Parathyroid adenoma (tissue), 2 donors: ENCODE measurements at regions not wholly inside any gene's neighbourhood (a gene's known extent, or its start where the extent isn't known, plus 50 kb on each side); places are given as distances from the start of the nearest gene placed in this dataset.

Source experiments
- H2AFZ ChIP-seq: fragments of 300-600 bp; sonication (generic); one replicate; pipeline ENCODE4 v1.7.0; 2017; ENCODE audit warnings: antibody characterized with exemption, mild to moderate bottlenecking
- H3K27ac ChIP-seq: fragments of 300-600 bp; sonication (generic); one replicate; pipeline ENCODE4 v1.7.0; 2017
- H3K27me3 ChIP-seq: fragments of 300-600 bp; sonication (generic); one replicate; pipeline ENCODE4 v1.7.0; 2017; ENCODE audit warnings: low read length; ENCODE audit not compliant: control insufficient read depth, insufficient read depth
- H3K36me3 ChIP-seq: fragments of 300-600 bp; sonication (generic); one replicate; pipeline ENCODE4 v1.7.0; 2017; ENCODE audit warnings: low read length; ENCODE audit not compliant: control insufficient read depth, insufficient read depth
- H3K4me1 ChIP-seq: fragments of 300-600 bp; sonication (generic); one replicate; pipeline ENCODE4 v1.7.0; 2017; ENCODE audit warnings: control low read depth
- H3K4me2 ChIP-seq: fragments of 300-600 bp; sonication (generic); one replicate; pipeline ENCODE4 v1.7.0; 2017; ENCODE audit warnings: low read length
- H3K4me3 ChIP-seq: fragments of 300-600 bp; sonication (generic); one replicate; pipeline ENCODE4 v1.7.0; 2017; ENCODE audit warnings: low read depth, low read length
- H3K79me2 ChIP-seq: fragments of 300-600 bp; sonication (generic); one replicate; pipeline ENCODE4 v1.7.0; 2017; ENCODE audit warnings: control low read depth
- H3K9ac ChIP-seq: fragments of 300-600 bp; sonication (generic); one replicate; pipeline ENCODE4 v1.7.0; 2017; ENCODE audit warnings: mild to moderate bottlenecking
- H3K9me3 ChIP-seq: fragments of 300-600 bp; sonication (generic); one replicate; pipeline ENCODE4 v1.7.0; 2017; ENCODE audit warnings: low read length; ENCODE audit not compliant: control insufficient read depth
- CTCF ChIP-seq: fragments of 300-600 bp; sonication (generic); IDR thresholded peaks from one replicate; pipeline ENCODE4 v1.7.0; 2017; ENCODE audit warnings: antibody characterized with exemption, mild to moderate bottlenecking
- donor health status: primary hyperparathyroidism.

GRCh38 chr20:56926501-56926900, 297.4 kb downstream of the TFAP2C start:
- H3K27me3 ChIP-seq, result peaks cover 7% of the 10 kb centered on the region
- H3K9ac ChIP-seq, result no peak overlapping the region
- H3K79me2 ChIP-seq, result no peaks in the 10 kb centered on the region
- H3K4me1 ChIP-seq, result no peaks in the 10 kb centered on the region
- no peaks in the 10 kb centered on the region for H3K36me3 ChIP-seq
- H3K4me3 ChIP-seq, result no peak overlapping the region
- TF ChIP-seq CTCF, result no peak
- peaks cover 3% of the 10 kb centered on the region for H3K9me3 ChIP-seq
- H3K4me2 ChIP-seq, result no peak overlapping the region
- H3K27ac ChIP-seq, result no peak overlapping the region
- no peak overlapping the region for H2AFZ ChIP-seq

- Histone ChIP-seq H3K27ac (no peak overlapping the region), H3K36me3 (no peaks in the 10 kb centered on the region), H3K79me2 (no peaks in the 10 kb centered on the region), H3K4me2 (no peak overlapping the region), H3K9ac (no peak overlapping the region), H3K4me1 (no peaks in the 10 kb centered on the region), H3K4me3 (no peak overlapping the region), H2AFZ (no peak overlapping the region), H3K9me3 (peaks cover 3% of the 10 kb centered on the region), H3K27me3 (peaks cover 7% of the 10 kb centered on the region)
- TF ChIP-seq CTCF, result no peak
Measured at GRCh38 chr20:56927127-56927526, 298.0 kb downstream of the TFAP2C start.

GRCh38 chr20:56928007-56928406, 298.9 kb downstream of the TFAP2C start:
- Histone ChIP-seq H3K4me3 (no peak overlapping the region), H3K79me2 (no peaks in the 10 kb centered on the region), H3K36me3 (no peaks in the 10 kb centered on the region), H3K9ac (no peak overlapping the region), H3K4me1 (no peaks in the 10 kb centered on the region), H3K4me2 (no peak overlapping the region), H3K27me3 (peaks cover 7% of the 10 kb centered on the region), H2AFZ (no peak overlapping the region), H3K9me3 (peaks cover 3% of the 10 kb centered on the region), H3K27ac (no peak overlapping the region)
- no peak for TF ChIP-seq CTCF

- no peak overlapping the region for H2AFZ ChIP-seq
- peaks cover 3% of the 10 kb centered on the region for H3K27me3 ChIP-seq
- H3K4me2 ChIP-seq, result no peak overlapping the region
- no peak overlapping the region for H3K27ac ChIP-seq
- no peak overlapping the region for H3K9ac ChIP-seq
- no peaks in the 10 kb centered on the region for H3K79me2 ChIP-seq
- no peaks in the 10 kb centered on the region for H3K9me3 ChIP-seq
- TF ChIP-seq CTCF, result no peak
- H3K4me1 ChIP-seq, result no peaks in the 10 kb centered on the region
- H3K36me3 ChIP-seq, result no peaks in the 10 kb centered on the region
- H3K4me3 ChIP-seq, result no peak overlapping the region
Measured at GRCh38 chr20:56929606-56930005, 300.5 kb downstream of the TFAP2C start.

- Histone ChIP-seq H3K4me1 (no peaks in the 10 kb centered on the region), H3K4me3 (no peak overlapping the region), H3K9me3 (no peaks in the 10 kb centered on the region), H3K27me3 (no peaks in the 10 kb centered on the region), H3K79me2 (no peaks in the 10 kb centered on the region), H2AFZ (no peak overlapping the region), H3K4me2 (no peak overlapping the region), H3K9ac (no peak overlapping the region), H3K27ac (no peak overlapping the region), H3K36me3 (no peaks in the 10 kb centered on the region)
- TF ChIP-seq CTCF, result no peak
Measured at GRCh38 chr20:56930876-56931275, 301.8 kb downstream of the TFAP2C start.
